Hematopoietic multipotent progenitor cell (in vitro differentiated cells): ENCODE measurements at regions not wholly inside any gene's neighbourhood (a gene's known extent, or its start where the extent isn't known, plus 50 kb on each side); places are given as distances from the start of the nearest gene placed in this dataset.

ENCODE experiments used
- DNase-seq, 3 donors: peaks; one replicate each; pipeline ENCODE4 v3.0.0-alpha.2; 2011 to 2015; ENCODE audit warnings: low read depth in 2 of 3, low spot score in 2 of 3

GRCh38 chr2:2762166-2762908, 431.3 kb upstream of the MYT1L start:
- DNase-seq, result no peak

DNA sequence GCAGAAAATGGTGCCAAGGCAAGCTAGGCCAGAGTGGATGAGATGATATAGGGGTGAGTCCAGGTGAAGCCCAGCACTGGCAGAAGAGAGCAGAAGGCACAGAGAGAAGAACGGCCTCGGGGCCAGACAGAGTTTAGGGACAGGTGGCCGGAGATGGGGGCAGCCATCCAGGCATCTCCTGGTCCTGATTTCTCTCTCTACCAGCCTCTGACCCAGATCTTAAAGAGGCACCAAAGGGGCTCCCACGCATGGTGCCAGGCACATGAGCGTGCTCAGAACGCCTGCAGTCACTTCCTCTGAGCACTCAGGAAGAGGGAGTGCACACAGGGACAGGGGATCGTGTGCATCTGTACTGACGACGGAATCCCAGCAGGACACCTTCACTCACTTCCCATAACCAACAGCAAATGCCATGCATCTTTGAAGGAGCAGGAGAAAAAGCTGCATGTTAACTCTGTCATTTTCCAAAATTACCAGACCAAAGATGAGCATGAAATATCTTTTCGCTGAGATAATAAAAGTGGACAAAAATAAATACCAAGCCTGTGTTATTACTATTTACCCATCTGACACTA, 427.8 kb upstream of the MYT1L start:
- DNase-seq, result no peak

DNA sequence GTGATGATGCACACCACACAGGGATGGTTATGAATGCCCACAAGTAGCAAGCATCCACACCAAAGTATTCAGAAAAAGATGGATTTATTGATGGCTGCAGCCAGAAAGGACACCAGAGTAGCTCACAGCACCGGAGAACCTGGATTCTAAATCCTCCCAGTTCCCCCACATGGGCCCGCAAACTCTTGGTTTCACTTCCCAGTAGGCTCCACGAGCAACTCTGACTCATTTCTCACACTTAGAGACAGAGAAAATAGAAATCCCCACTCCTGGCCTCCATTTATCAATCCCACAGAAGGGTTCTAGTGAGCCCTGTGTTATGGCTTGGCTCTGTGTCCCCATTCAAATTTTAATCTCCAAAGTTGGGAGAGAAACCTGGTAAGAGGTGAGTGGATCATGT, 426.7 kb upstream of the MYT1L start:
- DNase-seq, result no peak

DNA sequence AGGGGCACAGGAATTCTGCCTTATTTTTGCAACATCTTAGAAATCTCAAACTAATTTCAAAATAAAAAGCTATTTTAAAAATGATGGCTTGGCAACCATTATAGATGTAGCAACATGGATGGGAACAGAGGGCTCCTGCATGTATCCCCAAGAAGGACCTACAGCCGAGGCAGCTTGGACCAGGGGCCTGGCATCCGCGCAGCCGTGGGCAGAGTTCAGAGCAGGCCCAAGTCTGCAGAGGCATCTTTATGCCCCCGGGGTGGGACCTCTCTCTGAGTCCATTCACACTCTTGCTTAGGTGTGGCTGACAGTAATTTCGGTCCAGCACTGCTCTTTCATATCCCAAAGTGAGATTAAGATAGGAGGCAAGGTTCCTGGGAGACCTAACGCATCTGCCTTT, 425.8 kb upstream of the MYT1L start:
- DNase-seq, result no peak

GRCh38 chr2:2755990-2756389, 424.9 kb upstream of the MYT1L start:
- no peak for DNase-seq

- no peak for DNase-seq
Measured at GRCh38 chr2:2754940-2755339, 423.9 kb upstream of the MYT1L start.

DNA sequence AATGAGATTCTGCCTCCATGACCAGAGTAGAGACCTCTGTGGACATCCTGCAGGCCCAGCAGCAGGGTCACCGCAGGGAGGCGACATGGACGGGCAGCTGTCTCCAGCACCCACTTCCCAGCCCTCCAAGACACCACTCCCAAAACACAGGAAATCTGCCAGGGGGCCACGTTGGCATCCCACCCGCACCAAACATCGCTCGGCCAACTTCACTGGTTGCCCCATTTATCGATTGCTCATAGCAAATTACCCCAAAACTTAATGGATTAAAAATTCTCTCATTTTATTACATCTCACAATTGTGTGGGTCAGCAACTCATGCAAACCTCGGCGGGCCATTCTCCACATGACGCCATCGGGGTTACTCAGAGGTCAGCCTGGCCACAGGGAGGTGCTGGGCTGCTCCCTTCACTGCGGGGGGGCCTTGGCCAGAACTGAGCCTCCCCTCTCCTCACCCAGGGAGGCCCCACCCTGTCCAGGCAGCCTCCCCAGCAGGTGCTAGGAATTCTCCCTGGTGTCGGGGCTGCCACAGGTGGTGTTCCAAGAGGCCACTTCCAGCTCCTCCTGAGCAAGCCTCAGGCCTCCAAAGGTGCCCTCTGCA, 420.7 kb upstream of the MYT1L start:
- no peak for DNase-seq

DNA sequence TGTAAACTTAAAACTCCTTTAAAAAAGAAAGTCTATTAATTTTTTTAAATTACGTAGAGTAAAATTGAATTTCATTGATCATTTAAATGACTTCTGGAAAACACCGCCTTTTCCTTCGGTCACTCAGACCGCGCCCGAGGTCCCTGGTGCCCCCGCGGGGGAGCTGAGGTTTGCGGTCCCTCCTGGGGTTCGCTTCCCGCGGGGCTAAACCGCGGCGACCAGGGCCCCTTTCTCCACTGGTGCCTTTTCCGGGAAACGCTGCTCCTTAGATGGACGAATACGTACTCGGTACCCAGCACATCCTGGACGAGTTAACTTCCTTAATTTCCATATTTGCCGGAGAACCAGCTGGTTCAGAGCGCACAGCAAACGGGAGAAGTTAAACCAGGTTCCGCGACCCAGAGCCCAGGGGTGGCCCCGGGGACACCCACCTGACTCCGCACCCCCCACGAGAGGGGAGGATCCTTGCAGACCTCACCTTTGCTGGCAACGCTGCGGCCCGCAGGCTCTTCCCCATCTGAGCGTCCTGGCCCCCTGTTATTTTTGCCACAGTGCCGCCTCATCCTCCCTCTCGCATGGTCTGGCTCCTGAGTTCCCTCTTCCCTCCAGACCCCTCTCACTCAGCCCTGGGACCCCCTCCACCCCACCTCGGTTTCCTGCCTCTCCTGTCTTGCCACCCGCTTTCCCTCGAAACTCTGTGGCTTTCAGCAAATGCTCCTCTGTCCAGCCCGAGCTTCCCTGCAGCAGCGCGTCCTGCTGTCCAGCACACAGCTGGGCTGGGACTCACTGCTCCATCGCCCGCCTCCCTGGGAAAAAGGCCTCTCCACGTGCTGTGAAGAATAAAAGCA, 420.0 kb upstream of the MYT1L start:
- no peak for DNase-seq

DNA sequence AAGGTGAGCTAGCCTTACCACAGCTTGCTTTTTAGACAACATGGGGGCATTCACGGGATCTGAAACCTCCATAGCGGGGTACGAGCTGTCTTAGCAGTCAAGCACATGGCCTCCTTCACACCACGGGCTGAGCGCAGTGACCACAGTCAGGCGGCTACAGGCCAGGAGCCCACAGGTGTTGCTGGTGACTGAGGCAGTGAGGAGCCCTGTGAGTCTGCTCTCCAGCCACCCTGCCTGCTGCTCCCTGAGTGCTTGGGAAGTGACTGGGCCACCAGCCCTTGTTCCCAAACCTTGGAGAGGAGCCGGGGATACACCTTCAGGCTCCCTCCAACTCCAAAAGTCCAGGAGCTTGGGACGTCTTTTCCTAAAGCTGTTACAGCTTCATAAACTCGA, 418.1 kb upstream of the MYT1L start:
- no peak for DNase-seq

DNA sequence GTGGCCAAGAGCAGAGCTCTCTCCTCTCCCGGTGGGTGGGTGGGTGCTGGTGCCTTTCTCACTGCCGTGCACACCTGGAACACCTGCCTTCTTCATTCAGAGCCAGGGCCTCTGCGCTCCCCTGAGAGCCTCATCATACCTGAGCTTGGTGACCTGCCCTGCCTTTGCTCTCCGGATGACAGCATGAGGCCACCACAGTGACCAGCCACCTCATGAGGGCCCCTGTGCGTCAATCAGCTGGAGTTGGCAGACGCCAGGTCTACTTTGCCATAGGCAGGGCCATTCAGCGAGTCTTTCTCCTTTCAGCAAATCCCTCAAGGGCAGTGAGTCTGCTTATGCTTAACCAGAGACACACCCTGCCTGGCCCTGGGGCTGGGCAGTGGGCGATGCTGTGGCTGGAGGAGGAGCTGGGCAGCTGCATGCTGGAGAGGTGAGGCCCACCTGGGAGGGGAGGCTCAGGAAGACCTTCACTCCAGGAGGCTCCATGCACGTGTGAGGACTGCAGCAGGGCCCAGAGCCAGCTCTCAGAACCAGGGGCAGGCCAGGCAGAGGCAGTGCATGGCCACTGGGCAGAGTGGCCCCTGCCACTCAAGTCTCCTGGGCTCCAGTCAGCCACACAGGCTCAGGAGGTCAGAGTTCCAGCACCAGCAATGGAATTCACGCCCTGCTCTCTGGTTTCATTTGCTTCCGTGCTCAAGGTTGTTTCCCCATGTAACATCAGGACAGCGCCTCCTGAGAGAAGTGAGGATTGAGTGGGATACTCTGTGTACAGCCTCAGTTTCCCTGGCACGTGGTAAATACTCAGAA, 417.5 kb upstream of the MYT1L start:
- no peak for DNase-seq

- DNase-seq, result no peak
Measured at GRCh38 chr2:2747797-2748301, 416.8 kb upstream of the MYT1L start.

- no peak for DNase-seq
Measured at GRCh38 chr2:2746731-2747130, 415.7 kb upstream of the MYT1L start.

GRCh38 chr2:2744958-2745715, 414.1 kb upstream of the MYT1L start:
- DNase-seq, result no peak

GRCh38 chr2:2744107-2744506, 413.0 kb upstream of the MYT1L start:
- DNase-seq, result no peak

- no peak for DNase-seq
Measured at GRCh38 chr2:2743164-2743571, 412.1 kb upstream of the MYT1L start.

GRCh38 chr2:2742726-2743125, 411.7 kb upstream of the MYT1L start:
- DNase-seq, result no peak

- no peak for DNase-seq
Measured at GRCh38 chr2:2740238-2740775, 409.2 kb upstream of the MYT1L start.

GRCh38 chr2:2739231-2739795, 408.2 kb upstream of the MYT1L start:
- DNase-seq, result no peak

- DNase-seq, result no peak
Measured at GRCh38 chr2:2738684-2739083, 407.6 kb upstream of the MYT1L start.
